K562 (cell line): ENCODE measurements at regions not wholly inside any gene's neighbourhood (a gene's known extent, or its start where the extent isn't known, plus 50 kb on each side); places are given as distances from the start of the nearest gene placed in this dataset.

Source experiments
- ATAC-seq: fragments of 200-7000 bp; cut with Tn5 transposase; 3 replicates; pipeline ENCODE4 v1.9.1; 2020; ENCODE audit warnings: moderate library complexity
- BruUV-seq: library from RNA; stranded (reverse); fragments of 400-500 nt; replicated peaks from 2 replicates; lab custom pipeline; 2021; lab: Mats Ljungman, UMichigan
- CTCF ChIA-PET: fragments of 300-600 bp; formaldehyde crosslinking; extraction: SDS; loops from one replicate; lab custom pipeline; 2021; ENCODE audit warnings: low intra/inter-chr PET ratio; lab: Yijun Ruan, JAX
- POLR2A ChIA-PET: fragments of 300-600, 350-650 bp; sonication (Branson Sonifier 250); formaldehyde crosslinking; extraction: SDS; loops from one replicate; lab custom pipeline; 2021; ENCODE audit warnings: antibody characterized with exemption, inconsistent platforms; lab: Yijun Ruan, JAX
- DNase-seq, 4 experiments: peaks; one replicate each; pipeline versions ENCODE4 v3.0.0 to v3.0.0-alpha.2; 2011 to 2018; ENCODE audit warnings: low spot score in 3 of 4, mixed read lengths in 3 of 4; ENCODE audit errors: extremely low read depth in 1 of 4
- FAIRE-seq: peaks from 2 replicates; lab custom pipeline; 2011; peaks lifted over from hg19 to GRCh38; lab: Jason Lieb, UNC
- H2AFZ ChIP-seq: 2 replicates; pipeline ENCODE4 v1.6.0; 2011; ENCODE audit warnings: low read depth, low read length, control low read depth, inconsistent platforms
- H3K27ac ChIP-seq: fragments of 200-600 bp; 3 replicates; pipeline ENCODE4 v1.8.0; 2011; ENCODE audit warnings: low read depth, mild to moderate bottlenecking, control low read depth, inconsistent platforms, low read length, moderate library complexity, mixed read lengths; ENCODE audit errors: extremely low read depth
- H3K27me3 ChIP-seq, 2 experiments: fragments of 300-600 bp in 1 of 2; 2 replicates in 1 of 2; 3 replicates in 1 of 2; pipeline versions ENCODE4 v1.6.0 to v1.8.0; 2011; ENCODE audit warnings: inconsistent platforms in 2 of 2, low read length in 2 of 2, mild to moderate bottlenecking in 1 of 2, mixed read lengths in 1 of 2, moderate library complexity in 1 of 2; ENCODE audit not compliant: control insufficient read depth in 2 of 2, insufficient read depth in 2 of 2
- H3K36me3 ChIP-seq: fragments of 300-600 bp; 3 replicates; pipeline ENCODE4 v1.8.0; 2011; ENCODE audit warnings: mild to moderate bottlenecking, low read length, inconsistent platforms; ENCODE audit not compliant: control insufficient read depth, insufficient read depth
- H3K4me1 ChIP-seq, 2 experiments: fragments of 200-600 bp in 1 of 2; replicated peaks in 1 of 2; 2 replicates in 1 of 2; 3 replicates in 1 of 2; pipeline versions ENCODE4 v1.5.1 to v1.8.0; 2011; ENCODE audit warnings: inconsistent platforms in 2 of 2, low read length in 2 of 2, mild to moderate bottlenecking in 1 of 2, mixed read lengths in 1 of 2, moderate library complexity in 1 of 2; ENCODE audit not compliant: control insufficient read depth in 2 of 2, insufficient read depth in 2 of 2
- H3K4me2 ChIP-seq: 2 replicates; pipeline ENCODE4 v1.6.1; 2011; ENCODE audit warnings: low read length, control low read depth, inconsistent platforms, mixed read lengths; ENCODE audit not compliant: insufficient read depth
- H3K4me3 ChIP-seq: fragments of 200-600 bp; sonication (generic), shearing (Covaris generic); 2 replicates; pipeline ENCODE4 v1.5.1; 2016; ENCODE audit warnings: control low read depth, inconsistent platforms
- H3K79me2 ChIP-seq: fragments of 200-600 bp; 3 replicates; pipeline ENCODE4 v1.8.0; 2011; ENCODE audit warnings: low read length, inconsistent platforms; ENCODE audit not compliant: control insufficient read depth, insufficient read depth
- H3K9ac ChIP-seq, 2 experiments: 2 replicates each; pipeline versions ENCODE4 v1.6.0 to v1.6.1; 2011; ENCODE audit warnings: low read depth in 2 of 2, low read length in 2 of 2, control low read depth in 1 of 2, inconsistent platforms in 1 of 2, mild to moderate bottlenecking in 1 of 2, mixed read lengths in 1 of 2; ENCODE audit not compliant: insufficient read depth in 1 of 2
- H3K9me1 ChIP-seq: one replicate; pipeline ENCODE4 v1.6.0; 2011; ENCODE audit warnings: inconsistent platforms, mild to moderate bottlenecking, low read length, moderate library complexity; ENCODE audit not compliant: control insufficient read depth, insufficient read depth
- H3K9me3 ChIP-seq: replicated peaks from 2 replicates; pipeline ENCODE4 v1.5.1; 2011; ENCODE audit warnings: low read depth, low read length, inconsistent platforms; ENCODE audit not compliant: control insufficient read depth, insufficient read depth
- H4K20me1 ChIP-seq: replicated peaks from 2 replicates; pipeline ENCODE4 v1.6.1; 2011; ENCODE audit warnings: low read length, inconsistent platforms, mixed read lengths; ENCODE audit not compliant: control insufficient read depth, insufficient read depth
- DPF2 ChIP-seq: fragments of 450-650 bp; IDR thresholded peaks from 2 replicates; pipeline ENCODE4 v1.6.1; 2016
- E2F3 ChIP-seq: fragments of 250-450 bp; sonication (Bioruptor Pico); IDR thresholded peaks from 2 replicates; pipeline ENCODE4 v1.4.0; 2020; ENCODE audit warnings: mild to moderate bottlenecking
- RB1 ChIP-seq: fragments of 450-650 bp; IDR thresholded peaks from 2 replicates; pipeline ENCODE4 v1.6.1; 2017; ENCODE audit warnings: low read depth, mild to moderate bottlenecking
- THAP12 ChIP-seq: fragments of 250-450 bp; sonication (Bioruptor Pico); IDR thresholded peaks from 2 replicates; pipeline ENCODE4 v1.9.0; 2021; ENCODE audit warnings: mild to moderate bottlenecking, inconsistent platforms
- ZNF175 ChIP-seq: fragments of 200-800 bp; sonication (Bioruptor generic); IDR thresholded peaks from 2 replicates; pipeline ENCODE4 v1.6.1; 2016; ENCODE audit warnings: low read depth, mild to moderate bottlenecking, missing genetic modification characterization, missing compliant biosample characterization
- ZNF253 ChIP-seq: fragments of 250-450 bp; sonication (Bioruptor Pico); conservative IDR thresholded peaks from 2 replicates; pipeline ENCODE4 v1.6.1; 2021; ENCODE audit warnings: mild to moderate bottlenecking
- WGBS: fragments of 100-300 bp; shearing (Covaris generic); methylation state at CpG from one replicate; pipeline ENCODE4 v1.1.6; 2016; ENCODE audit warnings: low coverage, mixed read lengths; ENCODE audit not compliant: insufficient coverage; ENCODE audit errors: missing lambda C conversion rate; 5-methylcytosine and 5-hydroxymethylcytosine counted together
- in situ Hi-C: fragments of 300-500 bp; cut with MboI; formaldehyde crosslinking; loops from 4 replicates; pipeline ENCODE4 v1.15.0; 2018; ENCODE audit warnings: inconsistent platforms, mixed read lengths
- intact Hi-C: fragments of 100-400 bp; cut with micrococcal nuclease; formaldehyde crosslinking; loops from 2 replicates; pipeline ENCODE4 v1.14.2; 2022

DNA sequence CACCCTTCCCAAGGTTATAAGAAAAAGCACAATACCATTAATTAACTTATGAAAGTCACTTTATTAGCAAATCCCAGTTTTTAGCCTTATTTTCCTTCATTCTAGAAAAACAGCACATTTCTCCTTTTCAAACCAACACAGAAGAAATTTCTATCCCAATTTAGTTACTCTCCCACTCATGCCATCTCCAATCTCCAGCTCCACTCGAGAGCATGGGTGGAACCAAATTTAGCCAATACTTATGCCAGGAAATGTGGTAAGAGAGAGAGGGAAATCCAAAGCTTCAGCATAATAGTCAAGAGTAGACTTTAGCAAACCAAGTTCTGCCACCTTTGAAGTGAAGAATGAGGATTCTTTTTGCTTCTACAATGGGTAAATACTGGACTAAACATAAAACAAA, 288.8 kb downstream of the KIF2B start:
- ATAC-seq: no peak
- H4K20me1 ChIP-seq: no peaks in the 10 kb centered on the region
- H3K27ac ChIP-seq: no peak overlapping the region
- no peaks in the 10 kb centered on the region for H3K36me3 ChIP-seq
- 0% methylated on average over 1 of the region's 1 CpG for WGBS
- in situ Hi-C loops: no loop called here
- CTCF ChIA-PET: no interaction called here
- no peak for TF ChIP-seq RB1
- no peak for TF ChIP-seq THAP12 (CRISPR knock-in tag)
- TF ChIP-seq ZNF175: no peak
- no peak for TF ChIP-seq E2F3 (CRISPR knock-in tag)
- TF ChIP-seq, all 486 proteins: peak for 0
- H3K27me3 ChIP-seq: no peaks in the 10 kb centered on the region
- no peaks in the 10 kb centered on the region for H3K9me1 ChIP-seq
- no peak overlapping the region for H2AFZ ChIP-seq
- intact Hi-C loops: no loop called here
- POLR2A ChIA-PET: interaction anchor here (0.7 kb wide), 1 partner anchor 515 kb away, joined by 3 read pairs; no protein-coding TSS in a partner anchor
- DNase-seq (no peak), FAIRE-seq (no peak)
- H3K4me1 ChIP-seq: no peaks in the 10 kb centered on the region
- no peak overlapping the region for H3K9ac ChIP-seq
- no TSS peak for BruUV-seq
- H3K4me3 ChIP-seq: no peak overlapping the region
- H3K4me2 ChIP-seq: no peak overlapping the region
- no peaks in the 10 kb centered on the region for H3K9me3 ChIP-seq
- H3K79me2 ChIP-seq: no peaks in the 10 kb centered on the region

DNA sequence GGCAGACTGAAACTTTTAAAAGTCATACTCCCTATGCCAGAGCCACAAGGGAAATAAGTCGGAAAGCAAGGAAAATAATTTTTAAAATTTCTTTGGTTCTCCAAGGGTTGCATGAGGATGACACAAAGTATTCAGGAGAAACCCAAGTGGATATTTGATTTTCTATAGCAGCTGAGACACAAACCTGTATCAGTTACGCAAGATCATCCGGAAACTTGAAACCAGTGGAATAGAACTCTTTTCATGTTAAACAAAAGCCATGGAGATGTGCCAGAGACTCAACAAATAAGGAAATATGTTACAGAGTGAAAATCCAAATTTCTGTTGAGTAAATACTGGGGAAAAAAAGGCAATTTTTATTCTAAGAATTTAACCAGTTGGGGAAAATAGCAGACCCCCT, 294.7 kb downstream of the KIF2B start:
- Histone ChIP-seq H3K27me3 (no peaks in the 10 kb centered on the region), H3K79me2 (no peaks in the 10 kb centered on the region), H3K36me3 (no peaks in the 10 kb centered on the region), H3K9me1 (no peaks in the 10 kb centered on the region), H3K4me3 (no peak overlapping the region), H3K4me1 (no peaks in the 10 kb centered on the region), H3K9ac (no peak overlapping the region), H3K27ac (no peak overlapping the region), H4K20me1 (no peaks in the 10 kb centered on the region), H3K4me2 (no peak overlapping the region), H3K9me3 (no peaks in the 10 kb centered on the region), H2AFZ (no peak overlapping the region)
- FAIRE-seq (no peak), ATAC-seq (no peak), DNase-seq (no peak)
- 0% methylated on average over 3 of the region's 3 CpGs for WGBS
- intact Hi-C loops (no loop called here), in situ Hi-C loops (no loop called here)
- POLR2A ChIA-PET: no interaction called here
- CTCF ChIA-PET: no interaction called here
- BruUV-seq: no TSS peak
- no peak for TF ChIP-seq ZNF253 (CRISPR knock-in tag)
- no peak for TF ChIP-seq DPF2
